HG03097 (cell line): ENCODE measurements at regions not wholly inside any gene's neighbourhood (a gene's known extent, or its start where the extent isn't known, plus 50 kb on each side); places are given as distances from the start of the nearest gene placed in this dataset.
"Not testable (repeated sequence)": the region's sequence is repeated elsewhere in the genome, so short reads cannot be mapped to it uniquely, and the experiment has no call there.

Experiments used
- ATAC-seq: cut with Tn5 transposase; IDR thresholded peaks from one replicate; pipeline ENCODE4 v1.9.1; 2021; ENCODE audit not compliant: unreplicated experiment, low FRiP score

- not testable (repeated sequence) for ATAC-seq
Measured at GRCh38 chr13:21261487-21262216, 85.2 kb downstream of the MRPL57 start.

GRCh38 chr13:21263909-21264308 lies 87.5 kb downstream of the MRPL57 start:
- ATAC-seq: not testable (repeated sequence)

- not testable (repeated sequence) for ATAC-seq
Measured at GRCh38 chr13:21268485-21268884, 92.0 kb downstream of the MRPL57 start.

- not testable (repeated sequence) for ATAC-seq
Measured at GRCh38 chr13:21272439-21272838, 96.0 kb downstream of the MRPL57 start.

- ATAC-seq: not testable (repeated sequence)
Measured at GRCh38 chr13:21274457-21274856, 98.0 kb downstream of the MRPL57 start.

GRCh38 chr13:21282065-21282464 lies 105.6 kb downstream of the MRPL57 start:
- no peak for ATAC-seq

GRCh38 chr13:21287331-21287907 lies 111.0 kb downstream of the MRPL57 start:
- ATAC-seq: no peak

GRCh38 chr13:21289475-21289874 lies 113.0 kb downstream of the MRPL57 start:
- ATAC-seq: no peak

- ATAC-seq: not testable (repeated sequence)
Measured at GRCh38 chr13:21290442-21291002, 114.1 kb downstream of the MRPL57 start.

GRCh38 chr13:21291840-21292239 lies 115.4 kb downstream of the MRPL57 start:
- ATAC-seq: no peak

- ATAC-seq: peak; percentile 33
Measured at GRCh38 chr13:21296991-21297390, 120.5 kb downstream of the MRPL57 start.

GRCh38 chr13:21297447-21297846 lies 121.0 kb downstream of the MRPL57 start:
- ATAC-seq: no peak

- ATAC-seq: peak; percentile 91
Measured at GRCh38 chr13:21297914-21298831, 121.7 kb downstream of the MRPL57 start.

GRCh38 chr13:21304256-21304655 lies 127.8 kb downstream of the MRPL57 start:
- ATAC-seq: no peak

- not testable (repeated sequence) for ATAC-seq
Measured at GRCh38 chr13:21306300-21307073, 130.0 kb downstream of the MRPL57 start.

- ATAC-seq: not testable (repeated sequence)
Measured at GRCh38 chr13:21307158-21307557, 130.7 kb downstream of the MRPL57 start.

- no peak for ATAC-seq
Measured at GRCh38 chr13:21308906-21309305, 132.4 kb downstream of the MRPL57 start.

GRCh38 chr13:21309542-21310172 lies 133.2 kb downstream of the MRPL57 start:
- no peak for ATAC-seq

GRCh38 chr13:21310220-21310619 lies 133.8 kb downstream of the MRPL57 start:
- no peak for ATAC-seq

- not testable (repeated sequence) for ATAC-seq
Measured at GRCh38 chr13:21314976-21315375, 138.5 kb downstream of the MRPL57 start.
